GM10266 (cell line): ENCODE measurements at regions not wholly inside any gene's neighbourhood (a gene's known extent, or its start where the extent isn't known, plus 50 kb on each side); places are given as distances from the start of the nearest gene placed in this dataset.
"Not testable (repeated sequence)": the region's sequence is repeated elsewhere in the genome, so short reads cannot be mapped to it uniquely, and the experiment has no call there.

Source experiments
- DNase-seq: peaks from one replicate; pipeline ENCODE4 v3.0.0; 2012; ENCODE audit errors: extremely low spot score
- TF ChIP-seq, protein P1 (sequence below): IDR thresholded peaks from 2 replicates; pipeline ENCODE4 v1.5.1; 2012; ENCODE audit warnings: mild to moderate bottlenecking, low read depth; ENCODE audit not compliant: control insufficient read depth, insufficient read depth; ENCODE audit errors: missing control alignments

DNA sequence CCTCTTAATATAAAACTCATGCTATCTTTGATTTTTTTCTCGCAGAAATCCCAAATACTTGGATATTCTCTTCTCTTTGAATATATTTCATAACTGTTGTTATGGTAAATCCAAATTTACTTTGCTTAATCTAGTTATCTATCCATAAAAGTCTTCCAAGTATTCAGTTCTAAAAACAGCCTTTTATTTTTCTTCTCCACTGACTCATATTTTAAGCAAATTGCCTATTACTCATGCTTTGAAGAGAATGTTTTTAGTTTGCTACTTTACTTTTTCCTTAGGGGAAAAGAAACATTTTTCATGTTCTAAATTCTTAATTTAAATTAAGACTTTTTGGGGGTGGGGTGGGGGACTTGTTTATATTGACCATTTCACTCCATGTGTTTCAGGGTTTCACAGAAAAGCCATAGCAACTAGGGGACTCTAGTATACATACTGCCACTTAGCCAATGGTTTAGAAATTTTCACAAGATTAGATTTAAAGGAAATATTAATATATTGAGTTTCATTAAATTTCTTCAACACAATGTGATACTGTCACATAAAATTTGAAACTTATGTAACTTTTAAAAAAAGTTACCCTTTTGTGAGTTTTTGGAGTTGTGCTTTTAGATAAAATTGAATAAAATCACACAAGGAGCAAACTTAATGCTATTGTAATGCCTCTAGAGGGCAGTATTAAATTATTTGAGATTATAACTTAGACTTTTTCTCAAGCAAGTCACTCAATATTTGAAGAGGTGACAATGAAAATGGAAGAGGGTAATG, 545.8 kb upstream of the ARRDC3 start:
- TF ChIP-seq, protein P1, sequence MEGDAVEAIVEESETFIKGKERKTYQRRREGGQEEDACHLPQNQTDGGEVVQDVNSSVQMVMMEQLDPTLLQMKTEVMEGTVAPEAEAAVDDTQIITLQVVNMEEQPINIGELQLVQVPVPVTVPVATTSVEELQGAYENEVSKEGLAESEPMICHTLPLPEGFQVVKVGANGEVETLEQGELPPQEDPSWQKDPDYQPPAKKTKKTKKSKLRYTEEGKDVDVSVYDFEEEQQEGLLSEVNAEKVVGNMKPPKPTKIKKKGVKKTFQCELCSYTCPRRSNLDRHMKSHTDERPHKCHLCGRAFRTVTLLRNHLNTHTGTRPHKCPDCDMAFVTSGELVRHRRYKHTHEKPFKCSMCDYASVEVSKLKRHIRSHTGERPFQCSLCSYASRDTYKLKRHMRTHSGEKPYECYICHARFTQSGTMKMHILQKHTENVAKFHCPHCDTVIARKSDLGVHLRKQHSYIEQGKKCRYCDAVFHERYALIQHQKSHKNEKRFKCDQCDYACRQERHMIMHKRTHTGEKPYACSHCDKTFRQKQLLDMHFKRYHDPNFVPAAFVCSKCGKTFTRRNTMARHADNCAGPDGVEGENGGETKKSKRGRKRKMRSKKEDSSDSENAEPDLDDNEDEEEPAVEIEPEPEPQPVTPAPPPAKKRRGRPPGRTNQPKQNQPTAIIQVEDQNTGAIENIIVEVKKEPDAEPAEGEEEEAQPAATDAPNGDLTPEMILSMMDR: peak; percentile 52
- peak; percentile 19 for DNase-seq

GRCh38 chr5:91927439-91927838, 544.3 kb upstream of the ARRDC3 start:
- TF ChIP-seq, protein P1: no peak
- no peak for DNase-seq

GRCh38 chr5:91925249-91925648, 542.1 kb upstream of the ARRDC3 start:
- TF ChIP-seq, protein P1: no peak
- no peak for DNase-seq

DNA sequence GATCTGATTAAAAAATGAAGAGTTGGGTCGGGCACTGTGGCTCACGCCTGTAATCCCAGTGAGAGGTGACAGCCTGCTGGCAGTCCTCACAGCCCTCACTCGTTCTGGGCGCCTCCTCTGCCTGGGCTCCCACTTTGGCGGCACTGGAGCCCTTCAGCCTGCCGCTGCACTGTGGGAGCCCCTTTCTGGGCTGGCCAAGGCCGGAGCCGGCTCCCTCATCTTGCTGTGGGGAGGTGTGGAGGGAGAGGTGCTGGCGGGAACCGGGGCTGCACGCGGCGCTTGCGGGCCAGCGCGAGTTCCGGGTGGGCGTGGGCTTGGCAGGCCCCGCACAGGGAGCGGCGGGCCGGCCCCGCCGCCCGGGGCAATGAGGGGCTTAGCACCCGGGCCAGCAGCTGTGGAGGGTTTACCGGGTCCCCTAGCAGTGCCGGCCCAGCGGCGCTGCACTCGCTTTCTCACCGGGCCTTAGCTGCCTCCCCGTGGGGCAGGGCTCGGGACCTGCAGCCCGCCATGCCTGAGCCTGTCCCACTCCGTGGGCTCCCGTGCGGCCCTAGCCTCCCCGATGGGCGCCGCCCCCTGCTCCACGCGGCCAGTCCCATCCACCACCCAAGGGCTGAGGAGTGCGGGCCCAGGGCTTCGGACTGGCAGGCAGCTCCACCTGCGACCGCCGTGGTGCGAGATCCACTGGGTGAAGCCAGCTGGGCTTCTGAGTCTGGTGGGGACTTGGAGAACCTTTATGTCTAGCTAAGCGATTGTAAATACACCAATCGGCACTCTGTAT, 534.1 kb upstream of the ARRDC3 start:
- not testable (repeated sequence) for DNase-seq

DNA sequence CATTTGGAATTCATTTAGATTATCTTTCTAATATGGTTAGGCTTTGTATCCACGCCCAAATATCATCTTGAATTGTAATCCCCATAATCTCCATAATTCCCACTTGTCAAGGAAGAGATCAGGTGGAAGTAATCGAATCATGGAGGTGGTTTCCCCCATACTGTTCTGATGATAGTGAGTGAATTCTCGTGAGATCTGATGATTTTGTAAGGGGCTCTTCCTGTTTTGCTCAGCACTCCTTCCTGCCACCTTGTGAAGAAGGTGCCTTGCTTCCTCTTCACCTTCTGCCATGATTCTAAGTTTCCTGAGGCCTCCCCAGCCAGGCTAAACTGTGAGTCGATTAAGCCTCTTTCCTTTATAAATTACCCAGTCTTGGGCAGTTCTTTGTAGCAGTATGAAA, 527.5 kb upstream of the ARRDC3 start:
- TF ChIP-seq, protein P1: no peak
- no peak for DNase-seq

DNA sequence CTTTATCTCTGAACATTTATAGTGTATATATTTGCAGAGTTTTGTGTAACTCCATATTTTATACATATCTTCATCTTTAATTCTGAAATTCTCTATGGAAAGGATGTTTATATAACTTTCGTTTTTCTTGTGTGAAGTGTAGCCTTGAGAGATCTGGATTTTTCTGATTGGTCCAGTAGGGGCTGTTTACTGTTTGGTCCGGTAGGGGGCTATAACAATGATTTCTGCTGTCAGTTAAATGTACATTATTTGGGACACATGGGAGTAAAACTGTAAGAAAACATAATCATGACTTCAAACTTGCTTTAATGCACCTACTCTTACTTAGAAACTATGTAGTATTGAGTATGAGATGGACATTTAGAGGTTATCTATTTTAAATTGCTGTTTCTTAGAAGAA, 527.1 kb upstream of the ARRDC3 start:
- TF ChIP-seq, protein P1: no peak
- DNase-seq: no peak

GRCh38 chr5:91906494-91906893, 523.4 kb upstream of the ARRDC3 start:
- TF ChIP-seq, protein P1: no peak
- no peak for DNase-seq
